ENCODE measurements at regions not wholly inside any gene's neighbourhood (a gene's known extent, or its start where the extent isn't known, plus 50 kb on each side); places are given as distances from the start of the nearest gene placed in this dataset.

DNA sequence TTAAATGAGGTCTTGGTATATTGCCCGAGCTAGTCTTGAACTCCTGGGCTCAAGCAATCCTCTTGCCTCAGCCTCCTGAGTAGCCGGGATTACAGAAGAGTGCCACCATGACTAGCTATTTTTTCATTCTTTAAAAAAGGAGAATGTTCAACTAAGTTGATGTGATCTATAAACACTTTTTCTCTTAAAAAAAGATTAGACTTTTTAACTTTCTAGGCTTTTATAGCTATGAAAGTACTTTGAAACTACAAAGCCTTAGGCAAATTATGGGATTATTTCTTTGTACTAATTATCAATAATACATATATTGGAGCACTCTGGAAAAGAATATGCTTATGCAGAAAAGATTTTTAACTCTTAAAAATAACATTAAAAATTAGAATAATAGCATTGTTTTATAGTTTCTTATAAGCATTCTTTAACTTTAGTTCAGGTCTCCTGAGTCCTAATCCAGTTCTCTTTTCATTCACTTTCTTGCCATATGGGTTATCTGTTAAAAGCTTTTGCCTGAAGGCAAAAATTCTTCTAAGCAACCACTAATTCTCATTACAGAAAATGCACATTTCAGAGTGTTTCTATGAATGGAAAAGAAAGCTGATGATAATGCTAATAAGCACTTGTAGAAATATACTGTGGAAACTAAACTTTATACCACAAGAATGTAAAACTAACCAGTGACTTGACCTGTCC lies 87.8 kb downstream of the DPPA2 start:
- POLR2A ChIA-PET: no interaction called here
- CTCF ChIA-PET: interaction anchor here (1.2 kb wide), 1 partner anchor 205 kb away, joined by 4 read pairs; no protein-coding TSS in a partner anchor
- TF ChIP-seq, protein P1, sequence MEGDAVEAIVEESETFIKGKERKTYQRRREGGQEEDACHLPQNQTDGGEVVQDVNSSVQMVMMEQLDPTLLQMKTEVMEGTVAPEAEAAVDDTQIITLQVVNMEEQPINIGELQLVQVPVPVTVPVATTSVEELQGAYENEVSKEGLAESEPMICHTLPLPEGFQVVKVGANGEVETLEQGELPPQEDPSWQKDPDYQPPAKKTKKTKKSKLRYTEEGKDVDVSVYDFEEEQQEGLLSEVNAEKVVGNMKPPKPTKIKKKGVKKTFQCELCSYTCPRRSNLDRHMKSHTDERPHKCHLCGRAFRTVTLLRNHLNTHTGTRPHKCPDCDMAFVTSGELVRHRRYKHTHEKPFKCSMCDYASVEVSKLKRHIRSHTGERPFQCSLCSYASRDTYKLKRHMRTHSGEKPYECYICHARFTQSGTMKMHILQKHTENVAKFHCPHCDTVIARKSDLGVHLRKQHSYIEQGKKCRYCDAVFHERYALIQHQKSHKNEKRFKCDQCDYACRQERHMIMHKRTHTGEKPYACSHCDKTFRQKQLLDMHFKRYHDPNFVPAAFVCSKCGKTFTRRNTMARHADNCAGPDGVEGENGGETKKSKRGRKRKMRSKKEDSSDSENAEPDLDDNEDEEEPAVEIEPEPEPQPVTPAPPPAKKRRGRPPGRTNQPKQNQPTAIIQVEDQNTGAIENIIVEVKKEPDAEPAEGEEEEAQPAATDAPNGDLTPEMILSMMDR (IDR thresholded peaks at IDR 0.05): no peak
- H3K27me3 Mint-ChIP-seq: peaks cover 6% of the 10 kb centered on the region
- H3K36me3 Mint-ChIP-seq (ENCODE audit: low read depth): no peaks in the 10 kb centered on the region
- H3K9me3 Mint-ChIP-seq: no peaks in the 10 kb centered on the region
- ATAC-seq: no peak
- intact Hi-C loops (cut with micrococcal nuclease): no loop called here
- no peak overlapping the region for H3K27ac Mint-ChIP-seq
- no peak overlapping the region for H3K4me3 Mint-ChIP-seq
- no peak for DNase-seq
- no peaks in the 10 kb centered on the region for H3K4me1 Mint-ChIP-seq (ENCODE audit: low read depth)

DNA sequence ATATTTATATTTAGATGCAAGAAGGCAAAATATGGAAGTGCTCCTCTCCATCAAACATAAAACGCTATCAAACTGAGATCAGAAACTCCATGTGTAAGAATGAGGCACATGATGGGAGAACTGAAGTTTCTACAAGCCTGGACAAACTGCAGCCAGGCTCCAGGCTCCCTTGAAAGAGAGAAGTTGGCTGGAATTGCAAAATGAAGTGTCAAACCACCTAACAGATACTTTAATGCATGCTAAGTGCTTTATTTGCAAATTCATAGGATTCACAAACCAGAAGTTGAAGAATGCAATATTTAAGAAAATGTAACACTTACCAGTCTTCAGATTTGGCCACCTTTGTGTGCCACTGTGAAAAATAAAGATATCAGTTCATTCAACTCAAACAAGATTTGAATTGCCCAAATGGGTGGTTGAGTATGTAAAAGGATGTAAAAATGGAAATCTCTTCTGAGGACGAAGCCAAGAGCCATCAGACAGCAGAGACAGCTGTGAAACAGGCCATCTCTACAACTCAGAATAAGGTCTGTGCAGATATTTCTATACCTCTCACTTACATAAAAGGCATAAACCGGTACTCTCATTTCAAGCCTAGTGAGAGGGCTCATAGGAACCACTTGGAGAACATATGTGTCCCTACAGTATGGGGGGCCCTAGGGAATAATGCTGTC lies 87.0 kb downstream of the DPPA2 start:
- no peak overlapping the region for H3K4me3 Mint-ChIP-seq
- no peak overlapping the region for H3K27ac Mint-ChIP-seq
- peaks cover 6% of the 10 kb centered on the region for H3K27me3 Mint-ChIP-seq
- H3K36me3 Mint-ChIP-seq (ENCODE audit: low read depth): no peaks in the 10 kb centered on the region
- TF ChIP-seq, protein P1 (IDR thresholded peaks at IDR 0.05): no peak
- no peaks in the 10 kb centered on the region for H3K9me3 Mint-ChIP-seq
- no peak for ATAC-seq
- intact Hi-C loops (cut with micrococcal nuclease): no loop called here
- ChIA-PET CTCF (no interaction called here), POLR2A (no interaction called here)
- no peaks in the 10 kb centered on the region for H3K4me1 Mint-ChIP-seq (ENCODE audit: low read depth)
- no peak for DNase-seq

DNA sequence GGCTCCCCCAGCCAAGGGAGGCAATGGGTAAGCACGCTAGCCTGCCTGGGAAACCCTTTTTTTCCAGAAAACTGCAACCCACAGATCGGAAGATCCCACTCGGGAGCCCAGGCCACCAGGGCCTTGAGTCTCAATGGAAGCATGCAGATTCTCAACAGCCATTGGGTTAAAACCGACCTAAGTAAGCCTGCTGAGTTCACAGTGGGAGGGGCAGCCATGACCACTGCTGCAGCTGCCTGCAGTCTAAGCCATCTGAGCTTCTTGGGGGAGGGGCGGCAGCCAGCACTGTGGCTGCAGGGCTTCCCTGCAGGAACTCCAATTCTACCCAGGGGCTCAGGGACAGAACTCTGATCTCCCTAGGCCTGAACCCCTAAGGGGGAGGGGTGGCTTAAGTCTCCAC lies 82.0 kb downstream of the DPPA2 start:
- ChIA-PET POLR2A (no interaction called here), CTCF (no interaction called here)
- Mint-ChIP-seq H3K9me3 (peaks cover 4% of the 10 kb centered on the region), H3K27ac (no peak overlapping the region), H3K27me3 (peaks cover 7% of the 10 kb centered on the region), H3K4me1 (ENCODE audit: low read depth) (no peaks in the 10 kb centered on the region), H3K36me3 (ENCODE audit: low read depth) (no peaks in the 10 kb centered on the region), H3K4me3 (no peak overlapping the region)
- intact Hi-C loops (cut with micrococcal nuclease): no loop called here
- no peak for DNase-seq
- TF ChIP-seq, protein P1 (IDR thresholded peaks at IDR 0.05): no peak
- no peak for ATAC-seq

DNA sequence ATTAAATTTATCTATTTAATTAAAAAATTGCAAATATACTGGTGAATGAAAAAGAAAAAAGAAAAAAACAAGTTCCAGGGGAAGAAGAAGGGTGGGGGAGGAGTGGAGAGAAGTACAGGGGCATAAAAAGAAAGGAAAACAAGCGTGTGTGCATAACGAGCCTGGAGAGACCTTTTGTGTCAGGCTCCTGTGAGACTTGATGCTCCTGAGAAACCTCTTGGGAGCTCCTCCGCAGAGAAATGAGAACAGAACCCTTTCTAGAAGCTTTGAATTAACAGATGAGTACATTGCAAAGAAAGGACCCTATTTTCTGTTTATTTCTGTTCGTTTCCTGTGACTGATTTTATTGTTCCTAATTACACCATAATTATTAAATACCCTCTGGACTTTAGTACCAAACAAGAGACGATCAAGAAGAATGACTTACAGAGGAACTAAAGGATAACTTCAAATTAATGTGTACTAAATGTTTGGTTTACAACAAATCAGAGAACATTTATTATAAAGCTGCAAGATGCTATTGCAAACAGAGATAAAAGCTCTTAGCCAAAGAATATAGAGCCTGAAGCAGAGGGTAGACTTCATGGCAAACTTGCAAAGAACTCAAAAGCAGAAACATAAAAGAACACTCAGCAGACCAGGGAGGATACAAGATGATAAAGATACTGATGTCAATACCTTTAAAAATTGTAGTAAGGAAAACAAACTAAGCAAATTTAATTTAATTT lies 74.7 kb downstream of the DPPA2 start:
- Mint-ChIP-seq H3K27ac (no peak overlapping the region), H3K4me3 (no peak overlapping the region), H3K9me3 (peaks cover 4% of the 10 kb centered on the region), H3K36me3 (ENCODE audit: low read depth) (no peaks in the 10 kb centered on the region), H3K27me3 (peaks cover 2% of the 10 kb centered on the region), H3K4me1 (ENCODE audit: low read depth) (no peaks in the 10 kb centered on the region)
- POLR2A ChIA-PET: no interaction called here
- TF ChIP-seq, protein P1 (IDR thresholded peaks at IDR 0.05): no peak
- DNase-seq (no peak), ATAC-seq (no peak)
- intact Hi-C loops (cut with micrococcal nuclease): no loop called here
- CTCF ChIA-PET: no interaction called here

DNA sequence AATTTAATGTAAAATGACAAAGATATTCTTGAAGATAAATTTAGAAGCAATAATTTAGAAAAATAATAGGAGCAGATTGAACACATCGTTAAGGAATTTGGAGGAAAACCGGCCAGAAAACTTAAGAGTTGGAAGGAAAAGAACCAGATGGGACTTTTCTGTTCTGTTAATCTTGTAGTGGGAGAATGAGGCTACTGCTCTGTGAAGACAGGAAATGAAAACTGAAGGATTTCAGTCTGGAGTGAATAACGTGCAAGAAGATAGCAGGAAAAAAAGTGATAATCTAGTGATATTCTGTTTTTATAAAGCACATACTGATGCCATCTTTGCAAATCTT lies 74.2 kb downstream of the DPPA2 start:
- Mint-ChIP-seq H3K4me3 (no peak overlapping the region), H3K4me1 (ENCODE audit: low read depth) (no peaks in the 10 kb centered on the region), H3K9me3 (no peaks in the 10 kb centered on the region), H3K36me3 (ENCODE audit: low read depth) (no peaks in the 10 kb centered on the region), H3K27ac (no peak overlapping the region), H3K27me3 (peaks cover 2% of the 10 kb centered on the region)
- intact Hi-C loops (cut with micrococcal nuclease): no loop called here
- no peak for DNase-seq
- ChIA-PET CTCF (no interaction called here), POLR2A (no interaction called here)
- TF ChIP-seq, protein P1 (IDR thresholded peaks at IDR 0.05): no peak
- ATAC-seq: no peak
